IMR-90 (cell line): ENCODE measurements at regions not wholly inside any gene's neighbourhood (a gene's known extent, or its start where the extent isn't known, plus 50 kb on each side); places are given as distances from the start of the nearest gene placed in this dataset.

ENCODE experiments used
- ATAC-seq: fragments of 200-7000 bp; cut with Tn5 transposase; 2 replicates; pipeline ENCODE4 v1.9.1; 2020; ENCODE audit warnings: low read depth, mild to moderate bottlenecking, moderate library complexity
- BruUV-seq: library from RNA; stranded (reverse); fragments of 400-500 nt; replicated peaks from 2 replicates; lab custom pipeline; 2021; lab: Mats Ljungman, UMichigan
- CTCF ChIA-PET: fragments of 300-600 bp; formaldehyde crosslinking; extraction: SDS; loops from one replicate; lab custom pipeline; 2021; ENCODE audit warnings: antibody characterized with exemption; lab: Yijun Ruan, JAX
- POLR2A ChIA-PET: fragments of 300-600 bp; sonication (Branson Sonifier 250); formaldehyde crosslinking; loops from one replicate; lab custom pipeline; 2022; ENCODE audit warnings: antibody characterized with exemption; ENCODE audit not compliant: unreplicated experiment; lab: Charles Lee
- DNase-seq: peaks from one replicate; pipeline ENCODE4 v3.0.0; 2013
- H2AFZ ChIP-seq: replicated peaks from 2 replicates; pipeline ENCODE3; 2013; ENCODE audit warnings: low read length, mild to moderate bottlenecking; ENCODE audit not compliant: poor library complexity
- H2AK5ac ChIP-seq: 2 replicates; pipeline ENCODE4 v1.6.1; 2013; ENCODE audit warnings: low read depth, low read length, inconsistent platforms
- H2AK9ac ChIP-seq: replicated peaks from 2 replicates; pipeline ENCODE3; 2013; ENCODE audit warnings: mild to moderate bottlenecking, low read depth, low read length, moderate library complexity; ENCODE audit not compliant: poor library complexity
- H2BK120ac ChIP-seq: 2 replicates; pipeline ENCODE4 v1.6.1; 2013; ENCODE audit warnings: low read depth, low read length, inconsistent platforms
- H2BK15ac ChIP-seq: 3 replicates; pipeline ENCODE4 v1.6.1; 2013; ENCODE audit warnings: low read depth, low read length, inconsistent platforms
- H2BK20ac ChIP-seq: 2 replicates; pipeline ENCODE4 v1.6.1; 2013; ENCODE audit warnings: low read depth, mild to moderate bottlenecking, inconsistent platforms, low read length, moderate library complexity
- H2BK5ac ChIP-seq: 2 replicates; pipeline ENCODE4 v1.6.1; 2013; ENCODE audit warnings: mild to moderate bottlenecking, low read depth, low read length, inconsistent platforms; ENCODE audit not compliant: poor library complexity, severe bottlenecking
- H3K14ac ChIP-seq: replicated peaks from 2 replicates; pipeline ENCODE4 v1.6.1; 2013; ENCODE audit warnings: low read depth, low read length, inconsistent platforms
- H3K18ac ChIP-seq: 2 replicates; pipeline ENCODE4 v1.6.1; 2013; ENCODE audit warnings: low read depth, low read length, control low read depth
- H3K23ac ChIP-seq: 2 replicates; pipeline ENCODE4 v1.6.1; 2013; ENCODE audit warnings: low read depth, low read length, inconsistent platforms
- H3K27ac ChIP-seq: 2 replicates; pipeline ENCODE4 v1.5.1; 2013; ENCODE audit warnings: mild to moderate bottlenecking, control low read depth, low read length; ENCODE audit not compliant: insufficient read depth
- H3K27me3 ChIP-seq: 2 replicates; pipeline ENCODE4 v1.6.1; 2013; ENCODE audit warnings: low read length; ENCODE audit not compliant: control insufficient read depth, insufficient read depth
- H3K36me3 ChIP-seq: 2 replicates; pipeline ENCODE4 v1.6.1; 2013; ENCODE audit warnings: low read length, mixed read lengths; ENCODE audit not compliant: control insufficient read depth, insufficient read depth
- H3K4ac ChIP-seq: 2 replicates; pipeline ENCODE4 v1.6.1; 2013; ENCODE audit warnings: low read depth, low read length, inconsistent platforms
- H3K4me1 ChIP-seq: 2 replicates; pipeline ENCODE4 v1.6.1; 2013; ENCODE audit warnings: low read length, mixed read lengths; ENCODE audit not compliant: control insufficient read depth, insufficient read depth
- H3K4me2 ChIP-seq: 2 replicates; pipeline ENCODE4 v1.6.1; 2013; ENCODE audit warnings: low read depth, mild to moderate bottlenecking, control low read depth, low read length, moderate library complexity
- H3K4me3 ChIP-seq: 2 replicates; pipeline ENCODE4 v1.5.1; 2013; ENCODE audit warnings: low read depth, mild to moderate bottlenecking, control low read depth, low read length, moderate library complexity; ENCODE audit not compliant: insufficient read depth
- H3K56ac ChIP-seq: 2 replicates; pipeline ENCODE4 v1.6.1; 2013; ENCODE audit warnings: low read length, inconsistent platforms; ENCODE audit not compliant: insufficient read depth; ENCODE audit errors: extremely low read depth
- H3K79me1 ChIP-seq, 2 experiments: 2 replicates each; pipeline ENCODE4 v1.6.1; 2013; ENCODE audit warnings: low read length in 2 of 2, inconsistent platforms in 1 of 2, low read depth in 1 of 2
- H3K9ac ChIP-seq: 2 replicates; pipeline ENCODE4 v1.6.1; 2013; ENCODE audit warnings: low read depth, low read length, control low read depth
- H3K9me1 ChIP-seq: 2 replicates; pipeline ENCODE4 v1.6.1; 2013; ENCODE audit warnings: low read length, inconsistent platforms; ENCODE audit not compliant: insufficient read depth
- H3K9me3 ChIP-seq: 2 replicates; pipeline ENCODE4 v1.6.1; 2013; ENCODE audit warnings: low read length; ENCODE audit not compliant: control insufficient read depth, insufficient read depth
- H4K20me1 ChIP-seq: 2 replicates; pipeline ENCODE4 v1.6.1; 2013; ENCODE audit warnings: low read length, inconsistent platforms; ENCODE audit not compliant: insufficient read depth
- H4K5ac ChIP-seq: 2 replicates; pipeline ENCODE4 v1.6.1; 2013; ENCODE audit warnings: mild to moderate bottlenecking, low read depth, low read length, control low read depth
- H4K8ac ChIP-seq, 2 experiments: 2 replicates each; pipeline ENCODE4 v1.6.1; 2013; ENCODE audit warnings: low read depth in 2 of 2, low read length in 2 of 2, control low read depth in 1 of 2, inconsistent platforms in 1 of 2
- H4K91ac ChIP-seq: 2 replicates; pipeline ENCODE4 v1.6.1; 2013; ENCODE audit warnings: low read depth, low read length, inconsistent platforms; ENCODE audit not compliant: insufficient read depth
- BHLHE40 ChIP-seq: fragments of 150-350 bp; IDR thresholded peaks from 2 replicates; pipeline ENCODE4 v1.6.1; 2016; ENCODE audit warnings: mild to moderate bottlenecking, low read depth, low read length
- CEBPB ChIP-seq: IDR thresholded peaks from 2 replicates; pipeline ENCODE4 v1.6.1; 2012; ENCODE audit warnings: low read depth, low read length, improper control_type of control experiment
- CHD1 ChIP-seq: IDR thresholded peaks from 2 replicates; pipeline ENCODE4 v1.6.1; 2012; ENCODE audit warnings: low read depth, low read length, improper control_type of control experiment
- MAFK ChIP-seq: IDR thresholded peaks from 2 replicates; pipeline ENCODE4 v1.6.1; 2012; ENCODE audit warnings: low read depth, low read length, improper control_type of control experiment
- MXI1 ChIP-seq: IDR thresholded peaks from 2 replicates; pipeline ENCODE4 v1.6.1; 2012; ENCODE audit warnings: low read depth, mild to moderate bottlenecking, low read length, moderate library complexity, borderline replicate concordance
- POLR2A ChIP-seq: IDR thresholded peaks from 2 replicates; pipeline ENCODE4 v1.6.1; 2012; ENCODE audit warnings: mild to moderate bottlenecking, low read depth, low read length
- RFX5 ChIP-seq: IDR thresholded peaks from 2 replicates; pipeline ENCODE4 v1.8.0; 2012; ENCODE audit warnings: low read depth, mild to moderate bottlenecking, low read length, moderate library complexity
- WGBS, 2 experiments: methylation state at CpG; one replicate each; pipeline versions ENCODE4 v1.1.5 to v1.1.7; 2013; ENCODE audit warnings: missing lambda C conversion rate in 2 of 2; ENCODE audit not compliant: insufficient read length in 1 of 2; ENCODE audit errors: extremely low coverage in 2 of 2; 5-methylcytosine and 5-hydroxymethylcytosine counted together
- dilution Hi-C: fragments of 300-500 bp; cut with HindIII; formaldehyde crosslinking; loops from one replicate; pipeline ENCODE4 v1.14.3; 2018; ENCODE audit warnings: low sequenced_read_pairs; ENCODE audit not compliant: unreplicated experiment
- in situ Hi-C: fragments of 300-500 bp; cut with MboI; formaldehyde crosslinking; loops from 3 replicates; pipeline ENCODE4 v1.14.3; 2019; ENCODE audit warnings: low sequenced_read_pairs, inconsistent platforms, mixed read lengths
- intact Hi-C: fragments of 100-400 bp; cut with micrococcal nuclease; formaldehyde crosslinking; loops from 2 replicates; pipeline ENCODE4 v1.10.0; 2022

DNA sequence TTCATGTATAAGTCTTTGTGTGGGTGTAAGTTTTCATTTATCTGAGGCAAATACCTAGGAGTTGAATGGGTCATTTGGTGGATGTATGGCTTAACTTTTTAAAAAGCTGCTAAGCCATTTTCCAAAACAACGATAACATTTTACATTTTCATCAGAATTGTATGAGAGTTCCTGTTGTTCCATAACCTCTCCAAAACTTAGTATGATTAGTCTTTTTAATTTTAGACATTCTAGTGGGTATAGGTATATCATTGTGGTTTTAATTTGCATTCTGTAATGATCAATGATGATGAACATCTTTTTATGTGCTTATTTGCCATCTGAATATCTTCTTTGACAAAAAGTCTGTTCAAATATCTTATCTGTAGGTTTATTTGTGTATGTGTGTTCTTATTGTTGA is 74.4 kb upstream of the UGP2 start:
- H3K27me3 ChIP-seq = no peaks in the 10 kb centered on the region
- no peaks in the 10 kb centered on the region for H3K36me3 ChIP-seq
- no peak overlapping the region for H3K14ac ChIP-seq
- no peak overlapping the region for H2BK120ac ChIP-seq
- no peak overlapping the region for H3K4me2 ChIP-seq
- no peak overlapping the region for H3K18ac ChIP-seq
- H2BK20ac ChIP-seq = no peak overlapping the region
- H2BK5ac ChIP-seq = no peak overlapping the region
- no peak overlapping the region for H3K4ac ChIP-seq
- no peak overlapping the region for H2AK9ac ChIP-seq
- no peak overlapping the region for H3K23ac ChIP-seq
- no peak overlapping the region for H2AFZ ChIP-seq
- WGBS, 2 experiments = no CpG with 5 or more reads among the region's 1 CpG
- DNase-seq (no peak), ATAC-seq (no peak)
- no peak for TF ChIP-seq MXI1
- TF ChIP-seq POLR2A = no peak
- no peak for TF ChIP-seq BHLHE40
- TF ChIP-seq RFX5 = no peak
- no peak for TF ChIP-seq CHD1
- no peak for TF ChIP-seq CEBPB
- TF ChIP-seq MAFK = no peak
- intact Hi-C loops = no loop called here
- no peak overlapping the region for H4K5ac ChIP-seq
- H3K56ac ChIP-seq = no peak overlapping the region
- no peak overlapping the region for H3K27ac ChIP-seq
- H2BK15ac ChIP-seq = no peak overlapping the region
- H4K8ac ChIP-seq = no peak overlapping the region
- BruUV-seq = no TSS peak
- no peak overlapping the region for H3K4me3 ChIP-seq
- ChIA-PET CTCF (no interaction called here), POLR2A (no interaction called here)
- no peak overlapping the region for H3K9ac ChIP-seq
- H3K4me1 ChIP-seq = no peaks in the 10 kb centered on the region; the same call in 1 of the 2 replicates
- H4K91ac ChIP-seq = no peak overlapping the region
- no peaks in the 10 kb centered on the region for H3K9me3 ChIP-seq
- H4K20me1 ChIP-seq = no peaks in the 10 kb centered on the region
- no peaks in the 10 kb centered on the region for H3K9me1 ChIP-seq
- H3K79me1 ChIP-seq = no peaks in the 10 kb centered on the region
- no peak overlapping the region for H2AK5ac ChIP-seq
- in situ Hi-C loops = no loop called here
- dilution Hi-C loops = no loop called here
